ENCODE measurements at regions not wholly inside any gene's neighbourhood (a gene's known extent, or its start where the extent isn't known, plus 50 kb on each side); places are given as distances from the start of the nearest gene placed in this dataset.

- TF ChIP-seq EZH2 (IDR thresholded peaks at IDR 0.05; ENCODE audit: borderline replicate concordance, low read depth, low read length, severe bottlenecking), result no peak
- TF ChIP-seq, protein P1, sequence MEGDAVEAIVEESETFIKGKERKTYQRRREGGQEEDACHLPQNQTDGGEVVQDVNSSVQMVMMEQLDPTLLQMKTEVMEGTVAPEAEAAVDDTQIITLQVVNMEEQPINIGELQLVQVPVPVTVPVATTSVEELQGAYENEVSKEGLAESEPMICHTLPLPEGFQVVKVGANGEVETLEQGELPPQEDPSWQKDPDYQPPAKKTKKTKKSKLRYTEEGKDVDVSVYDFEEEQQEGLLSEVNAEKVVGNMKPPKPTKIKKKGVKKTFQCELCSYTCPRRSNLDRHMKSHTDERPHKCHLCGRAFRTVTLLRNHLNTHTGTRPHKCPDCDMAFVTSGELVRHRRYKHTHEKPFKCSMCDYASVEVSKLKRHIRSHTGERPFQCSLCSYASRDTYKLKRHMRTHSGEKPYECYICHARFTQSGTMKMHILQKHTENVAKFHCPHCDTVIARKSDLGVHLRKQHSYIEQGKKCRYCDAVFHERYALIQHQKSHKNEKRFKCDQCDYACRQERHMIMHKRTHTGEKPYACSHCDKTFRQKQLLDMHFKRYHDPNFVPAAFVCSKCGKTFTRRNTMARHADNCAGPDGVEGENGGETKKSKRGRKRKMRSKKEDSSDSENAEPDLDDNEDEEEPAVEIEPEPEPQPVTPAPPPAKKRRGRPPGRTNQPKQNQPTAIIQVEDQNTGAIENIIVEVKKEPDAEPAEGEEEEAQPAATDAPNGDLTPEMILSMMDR (IDR thresholded peaks at IDR 0.05; ENCODE audit: borderline replicate concordance, extremely low read depth, low read length, poor library complexity, severe bottlenecking), result no peak
Observed at GRCh38 chr20:52530571-52530970, 339.0 kb upstream of the ZFP64 start.
